HEK293 (cell line): ENCODE measurements at regions not wholly inside any gene's neighbourhood (a gene's known extent, or its start where the extent isn't known, plus 50 kb on each side); places are given as distances from the start of the nearest gene placed in this dataset.

Source experiments
- CTCF ChIA-PET: fragments of 350-600 bp; formaldehyde crosslinking; extraction: SDS; loops from one replicate; lab custom pipeline; 2021; ENCODE audit warnings: antibody characterized with exemption; lab: Yijun Ruan, JAX
- POLR2A ChIA-PET: fragments of 300-600 bp; formaldehyde crosslinking; extraction: SDS; loops from one replicate; lab custom pipeline; 2020; ENCODE audit warnings: antibody characterized with exemption, inconsistent platforms; lab: Yijun Ruan, JAX
- H3K27ac ChIP-seq: fragments of 200-500 bp; sonication (Bioruptor generic); 2 replicates; pipeline ENCODE4 v1.5.1; 2014; ENCODE audit warnings: low read depth, low read length, control low read depth, inconsistent platforms; ENCODE audit errors: extremely low read depth
- H3K36me3 ChIP-seq, 2 experiments: fragments of 200-500 bp in 1 of 2; sonication (Bioruptor generic) in 1 of 2; 1 replicate in 1 of 2; 2 replicates in 1 of 2; pipeline ENCODE4 v1.5.1; 2014 to 2017; ENCODE audit warnings: inconsistent platforms in 2 of 2, low read length in 2 of 2; ENCODE audit not compliant: control insufficient read depth in 2 of 2, insufficient read depth in 1 of 2
- H3K4me1 ChIP-seq: fragments of 200-500 bp; sonication (Bioruptor generic); 2 replicates; pipeline ENCODE4 v1.5.1; 2014; ENCODE audit warnings: mild to moderate bottlenecking, low read length, inconsistent platforms; ENCODE audit not compliant: control insufficient read depth, insufficient read depth
- H3K4me3 ChIP-seq: 2 replicates; pipeline ENCODE4 v1.5.1; 2011; ENCODE audit warnings: low read depth, mild to moderate bottlenecking, control low read depth, low read length, moderate library complexity
- H3K9me3 ChIP-seq: fragments of 200-500 bp; sonication (Bioruptor generic); 2 replicates; pipeline ENCODE4 v1.5.1; 2014; ENCODE audit warnings: low read depth, low read length, inconsistent platforms; ENCODE audit not compliant: control insufficient read depth, insufficient read depth
- KLF9 ChIP-seq: fragments of 450-650 bp; formaldehyde crosslinking; IDR thresholded peaks from 2 replicates; pipeline ENCODE4 v1.5.1; 2016; ENCODE audit warnings: missing biosample characterization, missing genetic modification characterization, low read depth
- PBX3 ChIP-seq: sonication (generic); formaldehyde crosslinking; IDR thresholded peaks from 2 replicates; pipeline ENCODE4 v1.8.1; 2022; ENCODE audit warnings: mild to moderate bottlenecking, moderate library complexity, missing genetic modification reagents
- SP3 ChIP-seq: fragments of 450-650 bp; formaldehyde crosslinking; IDR thresholded peaks from 2 replicates; pipeline ENCODE4 v1.5.1; 2016; ENCODE audit warnings: missing biosample characterization, missing genetic modification characterization
- ZBTB48 ChIP-seq: fragments of 450-650 bp; formaldehyde crosslinking; IDR thresholded peaks from 2 replicates; pipeline ENCODE4 v1.5.1; 2016; ENCODE audit warnings: missing biosample characterization, missing genetic modification characterization
- ZNF112 ChIP-seq: fragments of 450-650 bp; formaldehyde crosslinking; IDR thresholded peaks from 2 replicates; pipeline ENCODE4 v1.5.0; 2017; ENCODE audit warnings: missing biosample characterization, missing genetic modification characterization
- ZNF140 ChIP-seq: fragments of 450-650 bp; formaldehyde crosslinking; IDR thresholded peaks from 2 replicates; pipeline ENCODE4 v1.5.1; 2016; ENCODE audit warnings: missing biosample characterization, missing genetic modification characterization
- ZNF18 ChIP-seq: fragments of 450-650 bp; formaldehyde crosslinking; IDR thresholded peaks from 2 replicates; pipeline ENCODE4 v1.5.1; 2016; ENCODE audit warnings: missing biosample characterization, missing genetic modification characterization
- ZNF223 ChIP-seq: fragments of 450-650 bp; formaldehyde crosslinking; IDR thresholded peaks from 2 replicates; pipeline ENCODE4 v1.5.1; 2016; ENCODE audit warnings: missing biosample characterization, missing genetic modification characterization
- ZNF248 ChIP-seq: fragments of 450-650 bp; formaldehyde crosslinking; IDR thresholded peaks from 2 replicates; pipeline ENCODE4 v1.5.1; 2017; ENCODE audit warnings: missing biosample characterization, missing genetic modification characterization
- ZNF311 ChIP-seq: fragments of 450-650 bp; formaldehyde crosslinking; IDR thresholded peaks from 2 replicates; pipeline ENCODE4 v1.5.1; 2017; ENCODE audit warnings: missing biosample characterization, missing genetic modification characterization, borderline replicate concordance
- ZNF362 ChIP-seq: fragments of 450-650 bp; formaldehyde crosslinking; IDR thresholded peaks from 2 replicates; pipeline ENCODE4 v1.5.1; 2016; ENCODE audit warnings: missing biosample characterization, missing genetic modification characterization
- ZNF394 ChIP-seq: fragments of 450-650 bp; formaldehyde crosslinking; IDR thresholded peaks from 2 replicates; pipeline ENCODE4 v1.5.1; 2016; ENCODE audit warnings: missing biosample characterization, missing genetic modification characterization, mild to moderate bottlenecking, moderate library complexity, borderline replicate concordance
- ZNF398 ChIP-seq: fragments of 450-650 bp; formaldehyde crosslinking; IDR thresholded peaks from 2 replicates; pipeline ENCODE4 v1.5.1; 2017; ENCODE audit warnings: missing biosample characterization, missing genetic modification characterization
- ZNF433 ChIP-seq: fragments of 450-650 bp; formaldehyde crosslinking; IDR thresholded peaks from 2 replicates; pipeline ENCODE4 v1.5.1; 2016; ENCODE audit warnings: missing biosample characterization, missing genetic modification characterization, low read depth
- ZNF449 ChIP-seq: fragments of 450-650 bp; formaldehyde crosslinking; IDR thresholded peaks from 2 replicates; pipeline ENCODE4 v1.5.1; 2017; ENCODE audit warnings: missing biosample characterization, mild to moderate bottlenecking, missing genetic modification characterization, moderate library complexity
- ZNF621 ChIP-seq: fragments of 450-650 bp; formaldehyde crosslinking; IDR thresholded peaks from 2 replicates; pipeline ENCODE4 v1.5.1; 2017; ENCODE audit warnings: missing biosample characterization, missing genetic modification characterization
- ZNF677 ChIP-seq: fragments of 450-650 bp; IDR thresholded peaks from 2 replicates; pipeline ENCODE4 v1.5.0; 2018; ENCODE audit warnings: missing biosample characterization, mild to moderate bottlenecking, missing genetic modification characterization, moderate library complexity
- ZNF768 ChIP-seq: fragments of 450-650 bp; formaldehyde crosslinking; IDR thresholded peaks from 2 replicates; pipeline ENCODE4 v1.5.1; 2018; ENCODE audit warnings: missing biosample characterization, mild to moderate bottlenecking, missing genetic modification characterization
- ZSCAN30 ChIP-seq: fragments of 450-650 bp; IDR thresholded peaks from 2 replicates; pipeline ENCODE4 v1.5.1; 2018; ENCODE audit warnings: missing biosample characterization, mild to moderate bottlenecking, missing genetic modification characterization, moderate library complexity
- TF ChIP-seq, protein P1 (sequence below): fragments of 450-650 bp; IDR thresholded peaks from 2 replicates; pipeline ENCODE4 v1.5.1; 2018; ENCODE audit warnings: missing biosample characterization, mild to moderate bottlenecking, missing genetic modification characterization
- TF ChIP-seq, protein P2 (sequence below): fragments of 450-650 bp; formaldehyde crosslinking; IDR thresholded peaks from 2 replicates; pipeline ENCODE4 v1.5.1; 2016; ENCODE audit warnings: missing biosample characterization, missing genetic modification characterization

DNA sequence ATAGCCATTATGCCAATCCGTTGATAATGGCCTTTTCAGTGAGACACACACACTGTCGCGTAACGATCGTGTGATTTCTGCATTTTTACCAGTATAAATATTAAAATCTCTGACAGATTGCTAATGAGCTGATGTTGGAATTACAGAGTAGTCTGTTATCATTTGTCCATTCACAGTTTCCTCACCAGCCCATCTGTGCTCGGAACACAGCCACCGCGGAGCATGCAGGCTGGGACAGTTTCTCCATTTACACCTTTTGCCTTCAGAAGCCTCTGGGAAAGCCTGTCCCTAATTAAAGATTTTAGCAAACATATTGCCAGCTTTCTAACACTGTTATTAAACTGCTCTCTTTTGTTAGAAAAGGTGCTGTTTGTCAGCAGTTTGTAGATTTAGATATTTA lies 82.2 kb upstream of the BARHL2 start:
- no peak for TF ChIP-seq ZNF621 (tag by site-specific recombination)
- no peak for TF ChIP-seq ZNF362
- no peak for TF ChIP-seq ZNF311 (tag by site-specific recombination)
- no peak for TF ChIP-seq ZNF140 (tag by site-specific recombination)
- no peak for TF ChIP-seq ZNF398
- no peak for TF ChIP-seq ZNF248 (tag by site-specific recombination)
- no peak for TF ChIP-seq ZSCAN30
- TF ChIP-seq ZNF112 (tag by site-specific recombination), result no peak
- TF ChIP-seq, protein P1, sequence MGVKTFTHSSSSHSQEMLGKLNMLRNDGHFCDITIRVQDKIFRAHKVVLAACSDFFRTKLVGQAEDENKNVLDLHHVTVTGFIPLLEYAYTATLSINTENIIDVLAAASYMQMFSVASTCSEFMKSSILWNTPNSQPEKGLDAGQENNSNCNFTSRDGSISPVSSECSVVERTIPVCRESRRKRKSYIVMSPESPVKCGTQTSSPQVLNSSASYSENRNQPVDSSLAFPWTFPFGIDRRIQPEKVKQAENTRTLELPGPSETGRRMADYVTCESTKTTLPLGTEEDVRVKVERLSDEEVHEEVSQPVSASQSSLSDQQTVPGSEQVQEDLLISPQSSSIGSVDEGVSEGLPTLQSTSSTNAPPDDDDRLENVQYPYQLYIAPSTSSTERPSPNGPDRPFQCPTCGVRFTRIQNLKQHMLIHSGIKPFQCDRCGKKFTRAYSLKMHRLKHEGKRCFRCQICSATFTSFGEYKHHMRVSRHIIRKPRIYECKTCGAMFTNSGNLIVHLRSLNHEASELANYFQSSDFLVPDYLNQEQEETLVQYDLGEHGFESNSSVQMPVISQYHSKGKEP (tag by site-specific recombination), result no peak
- no peak for TF ChIP-seq ZNF394 (tag by site-specific recombination)
- TF ChIP-seq ZNF677, result no peak
- no peak for TF ChIP-seq ZNF768 (tag by site-specific recombination)
- TF ChIP-seq ZBTB48 (tag by site-specific recombination), result no peak
- TF ChIP-seq, protein P2, sequence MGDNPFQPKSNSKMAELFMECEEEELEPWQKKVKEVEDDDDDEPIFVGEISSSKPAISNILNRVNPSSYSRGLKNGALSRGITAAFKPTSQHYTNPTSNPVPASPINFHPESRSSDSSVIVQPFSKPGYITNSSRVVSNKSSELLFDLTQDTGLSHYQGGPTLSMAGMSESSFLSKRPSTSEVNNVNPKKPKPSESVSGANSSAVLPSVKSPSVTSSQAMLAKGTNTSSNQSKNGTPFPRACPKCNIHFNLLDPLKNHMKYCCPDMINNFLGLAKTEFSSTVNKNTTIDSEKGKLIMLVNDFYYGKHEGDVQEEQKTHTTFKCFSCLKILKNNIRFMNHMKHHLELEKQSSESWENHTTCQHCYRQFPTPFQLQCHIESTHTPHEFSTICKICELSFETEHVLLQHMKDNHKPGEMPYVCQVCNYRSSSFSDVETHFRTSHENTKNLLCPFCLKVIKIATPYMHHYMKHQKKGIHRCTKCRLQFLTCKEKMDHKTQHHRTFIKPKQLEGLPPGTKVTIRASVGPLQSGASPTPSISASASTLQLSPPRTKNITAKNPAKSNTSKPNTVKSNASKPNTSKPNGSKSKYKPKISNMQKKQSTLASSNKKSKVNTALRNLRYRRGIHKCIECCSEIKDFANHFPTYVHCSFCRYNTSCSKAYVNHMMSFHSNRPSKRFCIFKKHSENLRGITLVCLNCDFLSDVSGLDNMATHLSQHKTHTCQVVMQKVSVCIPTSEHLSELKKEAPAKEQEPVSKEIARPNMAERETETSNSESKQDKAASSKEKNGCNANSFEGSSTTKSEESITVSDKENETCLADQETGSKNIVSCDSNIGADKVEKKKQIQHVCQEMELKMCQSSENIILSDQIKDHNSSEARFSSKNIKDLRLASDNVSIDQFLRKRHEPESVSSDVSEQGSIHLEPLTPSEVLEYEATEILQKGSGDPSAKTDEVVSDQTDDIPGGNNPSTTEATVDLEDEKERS, result no peak
- TF ChIP-seq SP3 (tag by site-specific recombination), result no peak
- Histone ChIP-seq H3K4me1 (no peaks in the 10 kb centered on the region), H3K36me3 (no peaks in the 10 kb centered on the region), H3K4me3 (no peak overlapping the region), H3K9me3 (no peaks in the 10 kb centered on the region), H3K27ac (no peak overlapping the region)
- ChIA-PET CTCF (no interaction called here), POLR2A (no interaction called here)

DNA sequence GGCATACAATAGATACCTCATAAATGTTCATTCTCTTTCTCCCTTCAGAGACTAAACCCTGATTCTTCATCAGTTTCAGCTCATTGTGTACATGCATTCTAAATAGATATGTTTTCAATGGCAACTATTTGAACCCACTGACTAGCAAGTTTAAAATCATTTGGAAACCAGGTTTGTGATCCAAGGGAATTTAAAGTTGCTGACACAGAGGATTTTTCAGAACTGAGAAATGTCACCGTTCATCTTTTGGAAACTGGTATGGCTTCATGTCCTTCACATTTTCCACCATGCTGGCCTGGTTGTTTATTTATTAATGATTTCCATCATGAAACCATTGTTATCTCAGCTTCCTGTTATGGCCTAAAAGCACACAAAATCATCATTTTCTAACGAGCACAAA lies 81.8 kb upstream of the BARHL2 start:
- Histone ChIP-seq H3K4me1 (no peaks in the 10 kb centered on the region), H3K27ac (no peak overlapping the region), H3K9me3 (no peaks in the 10 kb centered on the region), H3K4me3 (no peak overlapping the region), H3K36me3 (no peaks in the 10 kb centered on the region)
- ChIA-PET POLR2A (no interaction called here), CTCF (no interaction called here)
- TF ChIP-seq ZNF223 (tag by site-specific recombination) (no peak), ZNF449 (no peak), ZNF433 (tag by site-specific recombination) (no peak), KLF9 (no peak), ZNF18 (tag by site-specific recombination) (no peak), PBX3 (no peak)
